NT2/D1 (cell line): ENCODE measurements at regions not wholly inside any gene's neighbourhood (a gene's known extent, or its start where the extent isn't known, plus 50 kb on each side); places are given as distances from the start of the nearest gene placed in this dataset.

Experiments
- DNase-seq: peaks from one replicate; pipeline ENCODE4 v3.0.0-alpha.2; 2011; ENCODE audit warnings: low read depth, low spot score
- H3K27me3 ChIP-seq: 2 replicates; pipeline ENCODE4 v1.6.0; 2011; ENCODE audit warnings: mild to moderate bottlenecking; ENCODE audit not compliant: insufficient read length, insufficient read depth
- H3K36me3 ChIP-seq: 2 replicates; pipeline ENCODE4 v1.6.1; 2011; ENCODE audit warnings: mild to moderate bottlenecking, low read length, mixed read lengths; ENCODE audit not compliant: insufficient read depth, insufficient read length
- H3K4me1 ChIP-seq: 2 replicates; pipeline ENCODE4 v1.5.1; 2011; ENCODE audit not compliant: insufficient read depth, insufficient read length
- H3K4me3 ChIP-seq: 2 replicates; pipeline ENCODE4 v1.5.1; 2011; ENCODE audit warnings: low read depth; ENCODE audit not compliant: insufficient read length
- H3K9ac ChIP-seq: 2 replicates; pipeline ENCODE4 v1.6.0; 2011; ENCODE audit warnings: low read depth; ENCODE audit not compliant: insufficient read length
- H3K9me3 ChIP-seq: 2 replicates; pipeline ENCODE4 v1.5.1; 2011; ENCODE audit warnings: mild to moderate bottlenecking, low read length; ENCODE audit not compliant: insufficient read depth
- SUZ12 ChIP-seq: IDR thresholded peaks from 2 replicates; pipeline ENCODE4 v1.6.1; 2011; ENCODE audit not compliant: insufficient read length, insufficient read depth; ENCODE audit errors: extremely low read depth
- YY1 ChIP-seq: IDR thresholded peaks from 2 replicates; pipeline ENCODE4 v1.6.1; 2011; ENCODE audit not compliant: insufficient read length, insufficient read depth
- ZNF274 ChIP-seq: IDR thresholded peaks from 2 replicates; pipeline ENCODE4 v1.6.1; 2011; ENCODE audit warnings: mild to moderate bottlenecking, low read depth, low read length

- H3K36me3 ChIP-seq, result no peaks in the 10 kb centered on the region
- no peak for DNase-seq
- no peak overlapping the region for H3K4me3 ChIP-seq
- no peak for TF ChIP-seq SUZ12
- no peak for TF ChIP-seq ZNF274
- no peak for TF ChIP-seq YY1
- H3K9me3 ChIP-seq, result no peaks in the 10 kb centered on the region
- H3K4me1 ChIP-seq, result peaks cover under 1% of the 10 kb centered on the region
- no peak overlapping the region for H3K9ac ChIP-seq
- no peaks in the 10 kb centered on the region for H3K27me3 ChIP-seq
These were observed 98.5 kb upstream of the SOX1 start for GRCh38 chr13:111968336-111969010.

- Histone ChIP-seq H3K9ac (no peak overlapping the region), H3K4me3 (no peak overlapping the region), H3K27me3 (no peaks in the 10 kb centered on the region), H3K4me1 (peaks cover 3% of the 10 kb centered on the region), H3K9me3 (no peaks in the 10 kb centered on the region), H3K36me3 (no peaks in the 10 kb centered on the region)
- TF ChIP-seq YY1 (no peak), SUZ12 (no peak), ZNF274 (no peak)
- DNase-seq, result no peak
These were observed 97.3 kb upstream of the SOX1 start for GRCh38 chr13:111969551-111970135.

GRCh38 chr13:111970494-111971141, 96.3 kb upstream of the SOX1 start:
- TF ChIP-seq ZNF274 (no peak), SUZ12 (no peak), YY1 (no peak)
- H3K4me3 ChIP-seq, result no peak overlapping the region
- no peaks in the 10 kb centered on the region for H3K27me3 ChIP-seq
- no peak overlapping the region for H3K9ac ChIP-seq
- no peaks in the 10 kb centered on the region for H3K36me3 ChIP-seq
- H3K9me3 ChIP-seq, result peaks cover 5% of the 10 kb centered on the region; the same call in 1 of the 2 replicates
- DNase-seq, result no peak
- peaks cover 3% of the 10 kb centered on the region for H3K4me1 ChIP-seq

GRCh38 chr13:111971891-111972780, 94.8 kb upstream of the SOX1 start:
- TF ChIP-seq SUZ12, result no peak
- no peak for TF ChIP-seq ZNF274
- no peak for TF ChIP-seq YY1
- Histone ChIP-seq H3K36me3 (no peaks in the 10 kb centered on the region), H3K9ac (no peak overlapping the region), H3K4me1 (peaks cover 3% of the 10 kb centered on the region), H3K27me3 (no peaks in the 10 kb centered on the region), H3K9me3 (peaks cover 5% of the 10 kb centered on the region; the same call in 1 of the 2 replicates), H3K4me3 (no peak overlapping the region)
- DNase-seq, result no peak

GRCh38 chr13:111973186-111973585, 93.8 kb upstream of the SOX1 start:
- TF ChIP-seq ZNF274, result no peak
- TF ChIP-seq SUZ12, result no peak
- no peak for TF ChIP-seq YY1
- Histone ChIP-seq H3K4me3 (no peak overlapping the region), H3K27me3 (no peaks in the 10 kb centered on the region), H3K9me3 (peaks cover 5% of the 10 kb centered on the region; the same call in 1 of the 2 replicates), H3K9ac (no peak overlapping the region), H3K4me1 (peaks cover 3% of the 10 kb centered on the region), H3K36me3 (no peaks in the 10 kb centered on the region)
- DNase-seq, result no peak

GRCh38 chr13:111973605-111974340, 93.2 kb upstream of the SOX1 start:
- Histone ChIP-seq H3K9me3 (peaks cover 5% of the 10 kb centered on the region; the same call in 1 of the 2 replicates), H3K4me3 (no peak overlapping the region), H3K36me3 (no peaks in the 10 kb centered on the region), H3K9ac (peak overlapping the region; percentile 28), H3K4me1 (peaks cover 3% of the 10 kb centered on the region), H3K27me3 (no peaks in the 10 kb centered on the region)
- no peak for DNase-seq
- no peak for TF ChIP-seq ZNF274
- TF ChIP-seq SUZ12, result no peak
- no peak for TF ChIP-seq YY1
